Endodermal cell (in vitro differentiated cells): ENCODE measurements at regions not wholly inside any gene's neighbourhood (a gene's known extent, or its start where the extent isn't known, plus 50 kb on each side); places are given as distances from the start of the nearest gene placed in this dataset.

Experiments used
- DNase-seq: peaks from one replicate; pipeline ENCODE4 v3.0.0-alpha.2; 2017
- H3K27ac ChIP-seq: 2 replicates; pipeline ENCODE4 v1.5.1; 2013; ENCODE audit warnings: mild to moderate bottlenecking, low read depth, low read length, moderate library complexity
- H3K27me3 ChIP-seq: 2 replicates; pipeline ENCODE4 v1.6.1; 2013; ENCODE audit warnings: mild to moderate bottlenecking, low read length, moderate library complexity; ENCODE audit not compliant: insufficient read depth, control insufficient read depth, poor library complexity, severe bottlenecking
- H3K36me3 ChIP-seq: 2 replicates; pipeline ENCODE4 v1.7.0; 2013; ENCODE audit warnings: mild to moderate bottlenecking, low read length, moderate library complexity; ENCODE audit not compliant: control insufficient read depth, insufficient read depth
- H3K4me1 ChIP-seq: one replicate; pipeline ENCODE4 v1.7.0; 2013; ENCODE audit warnings: low read length; ENCODE audit not compliant: control insufficient read depth, insufficient read depth
- H3K4me3 ChIP-seq: 2 replicates; pipeline ENCODE4 v1.5.1; 2013; ENCODE audit warnings: mild to moderate bottlenecking, low read length, moderate library complexity
- H3K9ac ChIP-seq: 2 replicates; pipeline ENCODE4 v1.6.1; 2013; ENCODE audit warnings: mild to moderate bottlenecking, low read length, moderate library complexity; ENCODE audit not compliant: poor library complexity, severe bottlenecking; ENCODE audit errors: extremely low read depth
- H3K9me3 ChIP-seq: 2 replicates; pipeline ENCODE4 v1.6.1; 2013; ENCODE audit warnings: mild to moderate bottlenecking, low read length, moderate library complexity; ENCODE audit not compliant: control insufficient read depth
- H3K27ac Mint-ChIP-seq: 2 replicates; pipeline ENCODE4 v1.8.0; 2020; ENCODE audit warnings: mixed read lengths
- H3K27me3 Mint-ChIP-seq: 2 replicates; pipeline ENCODE4 v1.8.0; 2021; ENCODE audit warnings: mild to moderate bottlenecking, mixed read lengths; ENCODE audit not compliant: insufficient read depth
- H3K36me3 Mint-ChIP-seq: 2 replicates; pipeline ENCODE4 v1.8.0; 2020; ENCODE audit warnings: low read depth, mixed read lengths
- H3K4me1 Mint-ChIP-seq: 2 replicates; pipeline ENCODE4 v1.8.0; 2020; ENCODE audit warnings: mixed read lengths
- H3K4me3 Mint-ChIP-seq: 2 replicates; pipeline ENCODE4 v1.8.0; 2020; ENCODE audit warnings: mild to moderate bottlenecking, moderate library complexity, mixed read lengths
- H3K9me3 Mint-ChIP-seq: 2 replicates; pipeline ENCODE4 v1.8.0; 2020; ENCODE audit warnings: mild to moderate bottlenecking, mixed read lengths
- WGBS, 2 experiments: methylation state at CpG; one replicate each; pipeline versions ENCODE4 v1.1.5 to v1.1.7; 2013; ENCODE audit warnings: missing lambda C conversion rate in 2 of 2, mixed read lengths in 1 of 2; ENCODE audit not compliant: insufficient coverage in 1 of 2, insufficient read length in 1 of 2; 5-methylcytosine and 5-hydroxymethylcytosine counted together
- TF ChIP-seq, protein P1 (sequence below): fragments of 200-600 bp; sonication (generic); conservative IDR thresholded peaks from 2 replicates; pipeline ENCODE4 v1.5.0; 2021; ENCODE audit warnings: antibody characterized with exemption, mild to moderate bottlenecking

- no peak overlapping the region for H3K4me3 ChIP-seq
- TF ChIP-seq, protein P1, sequence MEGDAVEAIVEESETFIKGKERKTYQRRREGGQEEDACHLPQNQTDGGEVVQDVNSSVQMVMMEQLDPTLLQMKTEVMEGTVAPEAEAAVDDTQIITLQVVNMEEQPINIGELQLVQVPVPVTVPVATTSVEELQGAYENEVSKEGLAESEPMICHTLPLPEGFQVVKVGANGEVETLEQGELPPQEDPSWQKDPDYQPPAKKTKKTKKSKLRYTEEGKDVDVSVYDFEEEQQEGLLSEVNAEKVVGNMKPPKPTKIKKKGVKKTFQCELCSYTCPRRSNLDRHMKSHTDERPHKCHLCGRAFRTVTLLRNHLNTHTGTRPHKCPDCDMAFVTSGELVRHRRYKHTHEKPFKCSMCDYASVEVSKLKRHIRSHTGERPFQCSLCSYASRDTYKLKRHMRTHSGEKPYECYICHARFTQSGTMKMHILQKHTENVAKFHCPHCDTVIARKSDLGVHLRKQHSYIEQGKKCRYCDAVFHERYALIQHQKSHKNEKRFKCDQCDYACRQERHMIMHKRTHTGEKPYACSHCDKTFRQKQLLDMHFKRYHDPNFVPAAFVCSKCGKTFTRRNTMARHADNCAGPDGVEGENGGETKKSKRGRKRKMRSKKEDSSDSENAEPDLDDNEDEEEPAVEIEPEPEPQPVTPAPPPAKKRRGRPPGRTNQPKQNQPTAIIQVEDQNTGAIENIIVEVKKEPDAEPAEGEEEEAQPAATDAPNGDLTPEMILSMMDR: no peak
- H3K4me1 ChIP-seq: no peaks in the 10 kb centered on the region
- H3K27me3 Mint-ChIP-seq: no peaks in the 10 kb centered on the region
- no peak for DNase-seq
- no peaks in the 10 kb centered on the region for H3K36me3 ChIP-seq
- WGBS, 2 experiments: 81 to 90% methylated on average over 3 to 8 of the region's 8 CpGs
- H3K4me1 Mint-ChIP-seq: peaks cover 8% of the 10 kb centered on the region
- H3K36me3 Mint-ChIP-seq: peaks cover 8% of the 10 kb centered on the region
- H3K4me3 Mint-ChIP-seq: no peak overlapping the region
- H3K9ac ChIP-seq: no peak overlapping the region
- no peaks in the 10 kb centered on the region for H3K27me3 ChIP-seq
- H3K9me3 ChIP-seq: no peaks in the 10 kb centered on the region
- no peak overlapping the region for H3K27ac ChIP-seq
- peaks cover 14% of the 10 kb centered on the region for H3K9me3 Mint-ChIP-seq
- no peak overlapping the region for H3K27ac Mint-ChIP-seq
Measured at GRCh38 chr10:3324612-3325038, 152.0 kb upstream of the PITRM1 start.

DNA sequence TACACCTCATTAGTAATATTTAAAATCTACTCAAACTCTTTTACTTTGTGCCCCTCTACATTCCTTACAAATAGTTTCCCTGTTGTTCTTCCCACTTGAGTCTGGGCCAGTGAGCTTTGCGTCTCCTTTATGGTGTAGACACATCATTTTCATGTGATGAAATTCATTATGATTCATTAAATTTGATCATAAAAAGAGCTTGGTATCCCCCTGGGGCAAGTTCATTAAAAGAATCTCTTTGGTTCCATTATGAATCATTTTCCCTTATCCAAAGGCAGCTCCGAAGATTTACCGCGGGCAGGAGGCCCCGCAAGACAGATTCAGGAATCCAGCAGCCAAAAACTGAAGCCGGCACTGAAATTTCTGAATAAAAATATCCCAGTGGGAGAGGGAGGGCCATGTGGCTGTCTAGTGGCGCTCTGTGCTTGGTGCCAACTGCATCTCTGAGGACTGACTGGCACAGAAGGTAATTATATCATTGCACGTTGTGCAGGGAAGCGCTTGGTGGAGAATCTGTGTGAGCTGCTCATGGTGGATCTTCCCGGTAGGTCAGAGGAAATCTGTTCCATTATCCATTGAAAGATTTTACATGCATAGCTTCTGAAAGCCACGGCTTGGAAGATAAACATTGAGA, 151.4 kb upstream of the PITRM1 start:
- no peak overlapping the region for H3K4me3 Mint-ChIP-seq
- TF ChIP-seq, protein P1: no peak
- no peaks in the 10 kb centered on the region for H3K27me3 ChIP-seq
- no peak overlapping the region for H3K4me3 ChIP-seq
- H3K27ac Mint-ChIP-seq: no peak overlapping the region
- H3K36me3 ChIP-seq: no peaks in the 10 kb centered on the region
- WGBS, 2 experiments: 94 to 99% methylated on average over 10 to 11 of the region's 11 CpGs
- no peaks in the 10 kb centered on the region for H3K4me1 ChIP-seq
- H3K9me3 Mint-ChIP-seq: peaks cover 21% of the 10 kb centered on the region
- no peaks in the 10 kb centered on the region for H3K27me3 Mint-ChIP-seq
- H3K27ac ChIP-seq: no peak overlapping the region
- peaks cover 7% of the 10 kb centered on the region for H3K4me1 Mint-ChIP-seq
- DNase-seq: no peak
- no peaks in the 10 kb centered on the region for H3K9me3 ChIP-seq
- no peak overlapping the region for H3K9ac ChIP-seq
- H3K36me3 Mint-ChIP-seq: peaks cover 8% of the 10 kb centered on the region

GRCh38 chr10:3321123-3321522, 148.5 kb upstream of the PITRM1 start:
- no peak overlapping the region for H3K27ac Mint-ChIP-seq
- H3K27me3 ChIP-seq: no peaks in the 10 kb centered on the region
- no peaks in the 10 kb centered on the region for H3K36me3 ChIP-seq
- H3K4me1 ChIP-seq: no peaks in the 10 kb centered on the region
- DNase-seq: no peak
- H3K27me3 Mint-ChIP-seq: no peaks in the 10 kb centered on the region
- H3K9ac ChIP-seq: no peak overlapping the region
- H3K4me3 Mint-ChIP-seq: no peak overlapping the region
- no peaks in the 10 kb centered on the region for H3K9me3 ChIP-seq
- H3K4me1 Mint-ChIP-seq: peaks cover 7% of the 10 kb centered on the region
- H3K4me3 ChIP-seq: no peak overlapping the region
- peaks cover 26% of the 10 kb centered on the region for H3K9me3 Mint-ChIP-seq
- peaks cover 8% of the 10 kb centered on the region for H3K36me3 Mint-ChIP-seq
- WGBS, 2 experiments: 96 to 97% methylated on average over 6 to 9 of the region's 9 CpGs
- H3K27ac ChIP-seq: no peak overlapping the region
- TF ChIP-seq, protein P1: no peak
